Mesothelial cell of epicardium (in vitro differentiated cells): ENCODE measurements at regions not wholly inside any gene's neighbourhood (a gene's known extent, or its start where the extent isn't known, plus 50 kb on each side); places are given as distances from the start of the nearest gene placed in this dataset.

Experiments used
- DNase-seq, 2 experiments: peaks; one replicate each; pipeline ENCODE4 v3.0.0; 2021; ENCODE audit warnings: low spot score in 2 of 2; ENCODE audit not compliant: unreplicated experiment in 2 of 2
- H3K27ac Mint-ChIP-seq: 2 replicates; pipeline ENCODE4 v1.8.0; 2021; ENCODE audit warnings: mixed read lengths
- H3K27me3 Mint-ChIP-seq: 2 replicates; pipeline ENCODE4 v1.8.0; 2021; ENCODE audit warnings: low read depth, mixed read lengths
- H3K36me3 Mint-ChIP-seq: 2 replicates; pipeline ENCODE4 v1.8.0; 2021; ENCODE audit warnings: mixed read lengths
- H3K4me1 Mint-ChIP-seq: 2 replicates; pipeline ENCODE4 v1.8.0; 2021; ENCODE audit warnings: mixed read lengths
- H3K4me3 Mint-ChIP-seq: 2 replicates; pipeline ENCODE4 v1.8.0; 2021; ENCODE audit warnings: mild to moderate bottlenecking, moderate library complexity, mixed read lengths
- H3K9me3 Mint-ChIP-seq: 2 replicates; pipeline ENCODE4 v1.8.0; 2021; ENCODE audit warnings: mixed read lengths
- TF ChIP-seq, protein P1 (sequence below): fragments of 200-600 bp; sonication (generic); IDR thresholded peaks from one replicate; pipeline ENCODE4 v1.5.0; 2021; ENCODE audit warnings: antibody characterized with exemption; ENCODE audit not compliant: unreplicated experiment

DNA sequence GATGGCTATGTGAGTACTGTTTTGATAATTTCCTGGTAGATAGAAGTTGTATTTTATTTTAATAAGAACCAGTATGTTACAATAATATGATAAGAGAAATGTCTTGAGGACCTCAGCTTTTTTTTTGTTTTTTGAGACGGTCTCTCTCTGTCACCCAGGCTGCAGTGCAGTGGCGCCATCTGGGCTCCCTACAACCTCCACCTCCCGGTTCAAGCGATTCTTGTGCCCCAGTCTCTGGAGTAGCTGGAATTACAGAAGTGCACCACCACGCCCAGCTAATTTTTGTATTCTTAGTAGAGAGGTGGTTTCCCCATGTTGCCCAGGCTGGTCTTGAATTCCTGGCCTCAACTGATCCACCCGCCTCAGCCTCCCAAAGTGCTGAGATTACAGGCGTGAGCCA lies 968.1 kb upstream of the ADGRL4 start:
- TF ChIP-seq, protein P1, sequence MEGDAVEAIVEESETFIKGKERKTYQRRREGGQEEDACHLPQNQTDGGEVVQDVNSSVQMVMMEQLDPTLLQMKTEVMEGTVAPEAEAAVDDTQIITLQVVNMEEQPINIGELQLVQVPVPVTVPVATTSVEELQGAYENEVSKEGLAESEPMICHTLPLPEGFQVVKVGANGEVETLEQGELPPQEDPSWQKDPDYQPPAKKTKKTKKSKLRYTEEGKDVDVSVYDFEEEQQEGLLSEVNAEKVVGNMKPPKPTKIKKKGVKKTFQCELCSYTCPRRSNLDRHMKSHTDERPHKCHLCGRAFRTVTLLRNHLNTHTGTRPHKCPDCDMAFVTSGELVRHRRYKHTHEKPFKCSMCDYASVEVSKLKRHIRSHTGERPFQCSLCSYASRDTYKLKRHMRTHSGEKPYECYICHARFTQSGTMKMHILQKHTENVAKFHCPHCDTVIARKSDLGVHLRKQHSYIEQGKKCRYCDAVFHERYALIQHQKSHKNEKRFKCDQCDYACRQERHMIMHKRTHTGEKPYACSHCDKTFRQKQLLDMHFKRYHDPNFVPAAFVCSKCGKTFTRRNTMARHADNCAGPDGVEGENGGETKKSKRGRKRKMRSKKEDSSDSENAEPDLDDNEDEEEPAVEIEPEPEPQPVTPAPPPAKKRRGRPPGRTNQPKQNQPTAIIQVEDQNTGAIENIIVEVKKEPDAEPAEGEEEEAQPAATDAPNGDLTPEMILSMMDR, result no peak
- H3K4me1 Mint-ChIP-seq, result peaks cover 1% of the 10 kb centered on the region
- H3K4me3 Mint-ChIP-seq, result no peak overlapping the region

GRCh38 chr1:79969886-79970285 lies 963.4 kb upstream of the ADGRL4 start:
- Mint-ChIP-seq H3K27ac (no peak overlapping the region), H3K36me3 (no peaks in the 10 kb centered on the region), H3K9me3 (peaks cover 9% of the 10 kb centered on the region), H3K4me3 (no peak overlapping the region), H3K4me1 (no peaks in the 10 kb centered on the region), H3K27me3 (no peaks in the 10 kb centered on the region)
- TF ChIP-seq, protein P1, result no peak
- DNase-seq, result no peak

More for the DNA sequence above, 968.1 kb upstream of the ADGRL4 start:
- no peak for DNase-seq
- Mint-ChIP-seq H3K27me3 (no peaks in the 10 kb centered on the region), H3K36me3 (no peaks in the 10 kb centered on the region), H3K9me3 (no peaks in the 10 kb centered on the region), H3K27ac (no peak overlapping the region)

DNA sequence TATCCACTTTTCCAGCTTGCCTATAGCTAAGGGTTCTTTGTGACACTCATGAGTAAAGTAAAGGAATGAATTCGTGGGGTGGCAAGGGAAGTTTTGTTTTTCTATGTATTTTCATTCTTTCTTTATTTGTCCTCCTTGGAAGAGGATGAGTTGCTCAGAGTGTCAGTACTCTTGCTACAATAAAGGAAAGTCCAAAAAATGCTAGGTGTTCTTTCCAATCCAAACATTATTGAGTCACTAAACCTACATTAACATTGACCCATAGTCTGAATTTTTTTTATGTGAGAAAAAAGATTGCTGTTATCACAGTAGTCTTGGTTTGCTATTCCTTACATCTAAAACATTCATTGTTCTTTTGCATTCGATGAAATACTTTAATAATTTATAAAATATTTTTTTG lies 959.9 kb upstream of the ADGRL4 start:
- TF ChIP-seq, protein P1, result no peak
- no peak overlapping the region for H3K27ac Mint-ChIP-seq
- no peaks in the 10 kb centered on the region for H3K27me3 Mint-ChIP-seq
- DNase-seq, result no peak
- H3K9me3 Mint-ChIP-seq, result peaks cover 16% of the 10 kb centered on the region
- H3K36me3 Mint-ChIP-seq, result no peaks in the 10 kb centered on the region
- no peak overlapping the region for H3K4me3 Mint-ChIP-seq
- no peaks in the 10 kb centered on the region for H3K4me1 Mint-ChIP-seq

- TF ChIP-seq, protein P1, result no peak
- Mint-ChIP-seq H3K36me3 (no peaks in the 10 kb centered on the region), H3K4me1 (no peaks in the 10 kb centered on the region), H3K27ac (no peak overlapping the region), H3K9me3 (peaks cover 30% of the 10 kb centered on the region), H3K27me3 (no peaks in the 10 kb centered on the region), H3K4me3 (no peak overlapping the region)
- no peak for DNase-seq
Observed at GRCh38 chr1:79959635-79960034, 953.1 kb upstream of the ADGRL4 start.

DNA sequence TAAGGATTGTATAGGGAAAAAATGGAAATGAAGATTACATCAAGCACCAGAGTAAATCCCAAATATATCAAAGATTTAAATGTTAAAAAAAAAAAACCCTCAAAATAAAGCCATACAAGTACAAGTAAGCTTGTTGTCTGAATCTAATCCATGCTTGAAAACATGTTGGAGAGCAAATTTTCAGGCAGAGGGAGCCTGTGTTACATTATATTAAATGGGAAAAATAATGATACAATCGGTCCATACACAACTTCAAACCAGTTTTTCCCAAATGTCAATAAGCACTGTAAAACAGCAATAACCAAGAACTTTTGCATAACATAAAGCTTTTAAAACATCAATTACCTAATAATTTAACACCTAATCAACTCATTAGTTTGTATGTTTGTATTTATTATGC lies 949.4 kb upstream of the ADGRL4 start:
- TF ChIP-seq, protein P1, result no peak
- H3K27me3 Mint-ChIP-seq, result no peaks in the 10 kb centered on the region
- H3K36me3 Mint-ChIP-seq, result no peaks in the 10 kb centered on the region
- no peaks in the 10 kb centered on the region for H3K4me1 Mint-ChIP-seq
- no peak for DNase-seq
- H3K4me3 Mint-ChIP-seq, result no peak overlapping the region
- H3K27ac Mint-ChIP-seq, result no peak overlapping the region
- peaks cover 35% of the 10 kb centered on the region for H3K9me3 Mint-ChIP-seq

DNA sequence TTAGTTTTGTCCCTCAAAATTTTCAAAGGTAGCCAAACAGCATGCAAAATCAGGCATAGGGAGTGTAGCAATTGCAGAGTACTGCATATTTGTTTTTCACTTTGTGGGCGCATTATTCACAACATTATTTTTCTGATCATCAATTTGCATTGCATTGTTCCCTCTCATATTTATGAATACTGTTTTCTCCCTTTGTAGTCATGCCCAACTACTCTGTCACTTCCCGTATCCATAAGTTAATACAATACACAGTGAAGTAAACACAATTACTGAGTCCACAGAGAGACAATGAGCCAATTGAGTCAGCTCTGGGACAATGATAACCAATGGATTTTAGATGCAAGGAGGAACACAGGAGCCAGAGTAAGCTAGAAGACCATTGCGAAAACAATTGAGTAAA lies 944.0 kb upstream of the ADGRL4 start:
- no peak overlapping the region for H3K27ac Mint-ChIP-seq
- TF ChIP-seq, protein P1, result no peak
- no peaks in the 10 kb centered on the region for H3K36me3 Mint-ChIP-seq
- H3K27me3 Mint-ChIP-seq, result no peaks in the 10 kb centered on the region
- no peaks in the 10 kb centered on the region for H3K4me1 Mint-ChIP-seq
- H3K4me3 Mint-ChIP-seq, result no peak overlapping the region
- DNase-seq, result no peak
- H3K9me3 Mint-ChIP-seq, result peaks cover 9% of the 10 kb centered on the region
